UCSD-AML1 (cell line): ENCODE measurements at regions not wholly inside any gene's neighbourhood (a gene's known extent, or its start where the extent isn't known, plus 50 kb on each side); places are given as distances from the start of the nearest gene placed in this dataset.

Experiments
- DNase-seq: peaks from one replicate; lab custom pipeline; 2025; ENCODE audit not compliant: unreplicated experiment; lab: John Stamatoyannopoulos, UW

- no peak for DNase-seq
Observed at GRCh38 chr13:53623146-53623545, 594.5 kb downstream of the OLFM4 start.

DNA sequence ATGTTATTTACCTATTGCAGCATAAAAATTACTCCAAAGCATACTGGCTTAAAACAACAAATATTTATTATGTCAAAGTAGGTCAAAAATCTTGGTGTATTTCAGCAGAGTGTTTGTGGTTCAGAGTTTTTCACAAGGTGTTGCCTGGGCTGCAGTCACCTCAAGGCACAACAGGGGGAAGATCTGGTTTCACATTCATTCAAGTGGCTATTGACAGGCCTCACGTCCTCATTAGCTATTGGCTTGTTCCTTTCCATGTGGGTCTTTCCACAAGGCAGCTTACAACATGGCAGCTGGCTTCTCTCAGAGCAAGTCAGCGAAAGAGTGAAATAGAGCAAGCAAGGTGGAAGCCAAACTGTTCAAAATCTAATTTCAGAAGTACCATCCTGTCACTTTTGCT is 602.9 kb downstream of the OLFM4 start:
- DNase-seq: no peak

- no peak for DNase-seq
Observed at GRCh38 chr13:53638040-53638439, 609.4 kb downstream of the OLFM4 start.

GRCh38 chr13:53642306-53642705 is 613.7 kb downstream of the OLFM4 start:
- DNase-seq: no peak

DNA sequence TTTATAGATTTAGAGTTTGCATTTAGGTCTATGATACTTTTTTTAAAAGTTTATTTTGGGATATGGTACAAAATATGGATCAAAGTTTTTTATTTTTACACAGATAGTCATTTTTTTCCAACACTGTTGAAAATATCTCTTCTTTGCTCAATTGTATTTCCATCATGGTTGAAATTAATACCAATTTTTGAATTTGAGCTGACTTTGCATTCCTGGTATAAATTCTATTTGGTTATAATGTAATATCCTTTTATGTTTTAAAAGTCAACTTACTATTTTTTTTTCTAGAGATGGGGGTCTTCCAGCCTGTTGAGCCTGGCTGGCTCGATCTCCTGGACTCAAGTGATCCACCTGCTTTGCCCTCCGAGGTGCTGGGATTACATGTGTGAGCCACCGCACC is 620.1 kb downstream of the OLFM4 start:
- DNase-seq: no peak

DNA sequence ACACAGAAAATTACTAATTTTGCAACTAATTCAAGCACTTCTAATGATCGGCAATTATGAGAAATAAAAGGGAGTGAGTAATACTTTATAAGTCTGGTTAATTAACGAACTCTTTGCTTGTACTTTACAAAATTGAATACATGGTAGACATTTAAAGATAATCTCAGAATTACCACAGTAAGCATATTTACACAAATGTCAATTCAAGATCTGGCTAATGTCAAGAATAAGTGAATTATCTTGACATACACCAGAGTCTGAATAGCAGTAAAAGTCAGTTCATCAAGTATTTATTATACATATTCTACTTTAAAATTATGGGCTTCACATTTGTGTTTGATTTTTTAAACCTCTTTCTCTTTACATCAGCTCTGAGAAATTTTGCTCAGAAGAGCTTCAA is 643.4 kb downstream of the OLFM4 start:
- no peak for DNase-seq

DNA sequence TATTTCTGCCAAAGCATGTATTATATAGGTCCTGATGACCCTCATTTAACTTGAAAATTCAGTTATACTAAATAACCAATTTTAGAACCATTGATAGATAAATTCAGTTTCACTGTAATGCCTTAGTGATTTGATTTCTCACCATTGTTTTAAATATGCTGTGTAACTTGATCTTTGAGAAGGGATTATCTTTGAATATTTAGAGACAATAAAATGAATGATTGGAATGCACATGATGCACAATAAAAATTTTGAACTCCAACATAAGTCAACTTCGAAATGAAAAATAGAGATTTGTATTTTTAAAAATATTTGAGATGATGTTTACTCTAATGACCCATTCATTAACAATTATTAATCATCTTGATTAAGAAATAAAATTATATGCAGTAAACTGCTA is 654.5 kb downstream of the OLFM4 start:
- DNase-seq: no peak

- DNase-seq: no peak
Observed at GRCh38 chr13:53683608-53684007, 655.0 kb downstream of the OLFM4 start.

DNA sequence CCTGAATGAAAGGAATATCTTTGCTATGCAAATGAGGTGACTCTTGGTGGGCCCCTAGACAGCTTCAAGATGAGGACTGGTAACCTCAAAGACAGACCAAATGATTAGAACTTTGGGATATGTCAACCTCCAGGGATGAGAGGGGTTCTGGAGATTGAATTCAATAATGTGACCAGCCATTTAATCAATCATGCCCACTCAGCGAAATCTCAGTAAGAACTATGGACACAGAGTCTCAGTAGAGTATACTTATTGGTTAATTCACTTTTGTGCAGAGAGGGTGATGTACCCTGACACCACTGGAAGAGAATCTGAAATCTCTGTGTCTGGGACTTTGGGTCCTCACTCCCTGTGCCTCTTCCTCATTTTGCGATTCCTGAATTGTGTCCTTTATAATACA is 662.8 kb downstream of the OLFM4 start:
- DNase-seq: no peak

GRCh38 chr13:53694814-53695532 is 666.4 kb downstream of the OLFM4 start:
- DNase-seq: no peak

DNA sequence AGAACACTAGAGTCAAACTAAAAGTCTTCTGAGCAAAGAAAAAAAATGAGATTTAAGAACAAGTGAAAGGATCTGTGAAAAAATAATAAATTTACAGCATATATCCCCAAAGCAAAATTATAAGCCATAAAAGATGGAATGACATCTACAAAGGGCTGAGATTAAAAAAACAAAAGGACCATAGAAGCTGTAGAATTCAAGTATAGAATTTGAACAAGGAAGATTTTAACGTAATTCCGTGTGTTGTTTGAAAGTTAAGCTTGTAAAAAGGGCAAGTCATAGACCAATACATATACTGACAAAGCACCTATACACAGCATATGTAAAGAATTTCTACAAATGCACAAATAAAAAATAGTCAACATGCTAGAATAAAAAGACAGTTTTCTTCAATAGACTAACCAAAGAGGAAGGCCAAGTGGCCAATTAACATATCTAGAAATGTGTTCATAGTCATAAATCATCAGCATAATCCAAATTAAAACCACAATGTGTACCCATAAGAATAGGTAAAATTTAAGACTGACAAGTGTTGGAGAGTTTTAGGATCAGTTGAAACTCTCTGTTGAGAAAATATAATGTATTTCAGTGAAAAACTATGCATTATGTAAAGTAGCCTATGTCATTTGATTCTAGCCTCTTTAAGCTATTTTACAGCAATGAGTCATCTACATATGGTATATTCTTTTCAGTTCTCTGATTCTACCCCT is 674.9 kb downstream of the OLFM4 start:
- DNase-seq: no peak

DNA sequence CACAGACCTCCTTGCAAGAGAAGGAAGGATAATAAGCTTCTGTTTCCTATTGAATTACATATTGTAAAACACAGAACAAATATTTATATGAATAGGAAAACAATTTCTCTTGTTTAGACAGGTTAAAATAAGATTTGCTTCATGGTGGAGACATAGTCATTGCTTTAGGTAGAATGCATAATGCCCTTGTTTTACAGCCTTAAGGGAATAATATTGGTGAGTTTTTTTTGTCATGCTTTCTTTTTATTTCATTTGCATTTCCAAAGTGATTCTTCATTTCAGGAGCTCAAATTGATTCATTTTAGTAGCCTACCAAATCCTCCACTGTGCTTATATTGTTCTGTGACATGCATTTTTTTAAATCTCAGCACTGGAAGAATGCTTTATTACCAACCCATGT is 690.7 kb downstream of the OLFM4 start:
- DNase-seq: no peak

DNA sequence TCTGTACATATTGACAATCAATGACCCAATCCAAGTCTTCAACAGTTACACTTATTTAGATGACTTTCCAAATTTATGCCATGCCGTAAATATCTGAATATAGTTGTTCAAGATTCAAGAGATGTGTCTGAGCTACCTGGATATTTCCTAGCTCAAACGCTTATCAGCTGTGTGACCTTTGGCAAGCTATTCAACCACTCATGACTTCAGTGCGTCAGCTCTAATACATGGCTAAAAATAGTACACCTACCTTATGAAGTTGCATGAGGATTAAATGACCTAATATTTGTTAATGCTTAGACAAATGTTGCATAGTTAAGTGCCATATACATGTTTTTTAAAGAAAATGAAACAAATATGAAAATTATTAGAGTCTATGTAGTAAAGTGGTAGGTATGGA is 704.1 kb downstream of the OLFM4 start:
- DNase-seq: no peak

DNA sequence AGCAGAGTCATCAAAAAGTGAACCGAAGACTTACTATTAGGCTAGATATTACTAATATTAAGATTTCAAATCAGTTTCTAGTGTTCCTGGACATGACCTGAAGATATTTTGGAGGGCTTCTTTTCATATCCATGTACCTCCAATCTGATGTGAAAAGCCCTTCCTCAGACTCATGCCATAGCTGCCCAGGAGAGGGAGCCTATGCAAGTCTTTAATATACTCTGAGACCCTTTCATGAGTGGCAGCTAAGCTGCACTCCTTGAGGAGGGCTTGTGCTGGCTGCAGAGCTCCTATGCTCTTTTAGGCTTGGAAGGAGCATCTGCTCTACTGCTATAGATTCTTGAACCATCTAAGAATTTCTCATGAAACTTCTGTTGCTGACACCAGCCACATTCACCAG is 715.3 kb downstream of the OLFM4 start:
- no peak for DNase-seq

- no peak for DNase-seq
Observed at GRCh38 chr13:53747825-53748224, 719.2 kb downstream of the OLFM4 start.

DNA sequence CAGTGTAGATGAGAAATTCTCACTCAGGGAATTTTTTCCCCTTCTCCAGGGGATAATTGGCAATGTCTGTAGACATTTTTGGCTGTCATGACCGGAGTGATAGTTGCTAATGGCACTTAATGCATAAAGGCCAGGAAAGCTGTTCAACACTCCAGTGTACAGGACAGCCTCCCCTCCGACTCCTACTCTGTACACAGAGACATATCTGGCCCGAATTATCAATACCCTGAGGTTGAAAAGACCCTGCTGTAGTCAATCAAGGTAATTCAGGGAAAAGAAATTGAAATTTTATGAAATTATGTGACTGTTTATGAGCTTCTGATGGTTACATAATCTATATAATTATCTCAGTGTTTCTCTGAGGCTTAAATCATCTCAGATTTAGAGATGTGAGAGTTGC is 720.7 kb downstream of the OLFM4 start:
- DNase-seq: no peak

GRCh38 chr13:53759016-53759415 is 730.4 kb downstream of the OLFM4 start:
- no peak for DNase-seq

GRCh38 chr13:53775807-53776206 is 747.2 kb downstream of the OLFM4 start:
- no peak for DNase-seq

GRCh38 chr13:53778937-53779336 is 750.3 kb downstream of the OLFM4 start:
- no peak for DNase-seq

GRCh38 chr13:53781941-53782340 is 753.3 kb downstream of the OLFM4 start:
- no peak for DNase-seq

- peak; percentile 4 for DNase-seq
Observed at GRCh38 chr13:53782488-53782961, 753.9 kb downstream of the OLFM4 start.

DNA sequence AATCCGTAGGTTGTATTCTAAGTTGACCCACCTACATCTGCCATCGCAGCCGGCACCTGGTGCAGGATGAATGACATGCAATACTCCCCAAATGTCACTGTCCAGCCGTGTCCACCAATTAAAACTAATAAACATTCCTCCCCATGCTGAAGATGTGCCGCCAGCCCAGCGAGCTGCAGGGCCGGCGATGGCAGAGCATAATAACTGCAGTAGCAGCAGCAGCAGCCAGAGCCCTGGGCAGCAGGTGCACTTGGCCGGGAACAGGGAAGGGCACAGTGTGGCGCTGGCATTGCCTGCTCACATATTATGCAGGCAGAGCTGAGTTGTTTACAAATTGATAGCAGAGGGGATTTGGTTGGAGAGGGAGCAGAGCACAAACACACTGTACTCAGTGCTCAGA is 754.9 kb downstream of the OLFM4 start:
- DNase-seq: no peak

DNA sequence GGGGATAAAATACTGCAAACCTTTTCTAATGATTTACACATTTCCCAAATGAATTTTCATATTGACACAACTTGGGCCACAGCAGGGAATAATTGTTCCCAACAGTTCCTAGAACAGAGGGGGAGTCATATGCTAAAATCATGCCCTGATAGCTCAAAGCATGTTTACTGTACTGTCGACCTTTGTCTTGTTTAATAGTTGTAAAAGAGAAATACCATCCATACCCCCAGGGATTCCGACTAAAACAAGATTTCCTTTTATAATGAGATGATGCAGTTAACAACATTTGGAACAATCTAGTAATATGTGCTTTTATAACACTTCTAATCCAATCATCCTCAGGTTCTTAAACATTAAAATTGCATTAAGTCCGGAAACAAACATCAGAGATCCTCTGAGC is 759.7 kb downstream of the OLFM4 start:
- DNase-seq: no peak
